H9 (cell line): ENCODE measurements at regions not wholly inside any gene's neighbourhood (a gene's known extent, or its start where the extent isn't known, plus 50 kb on each side); places are given as distances from the start of the nearest gene placed in this dataset.

Source experiments
- DNase-seq: peaks from one replicate; pipeline ENCODE4 v3.0.0-alpha.2; 2017
- H2AFZ ChIP-seq: one replicate; pipeline ENCODE4 v1.6.1; 2013; ENCODE audit warnings: mild to moderate bottlenecking, low read length, control low read depth, moderate library complexity
- H2AK5ac ChIP-seq: 2 replicates; pipeline ENCODE4 v1.6.1; 2013; ENCODE audit warnings: low read length, control low read depth, mixed read lengths; ENCODE audit not compliant: insufficient read length
- H2BK120ac ChIP-seq: one replicate; pipeline ENCODE4 v1.6.1; 2013; ENCODE audit warnings: low read depth, mild to moderate bottlenecking, low read length, control low read depth, inconsistent platforms; ENCODE audit not compliant: poor library complexity, severe bottlenecking
- H2BK12ac ChIP-seq: 2 replicates; pipeline ENCODE4 v1.6.1; 2013; ENCODE audit warnings: low read length, control low read depth, mixed read lengths, low read depth; ENCODE audit not compliant: insufficient read length
- H2BK15ac ChIP-seq: 2 replicates; pipeline ENCODE4 v1.6.1; 2013; ENCODE audit warnings: low read depth, low read length, control low read depth
- H2BK20ac ChIP-seq: one replicate; pipeline ENCODE4 v1.6.1; 2013; ENCODE audit warnings: low read depth, mild to moderate bottlenecking, low read length, control low read depth, inconsistent platforms; ENCODE audit not compliant: poor library complexity, severe bottlenecking
- H2BK5ac ChIP-seq: 2 replicates; pipeline ENCODE4 v1.6.1; 2013; ENCODE audit warnings: low read length, control low read depth, mixed read lengths; ENCODE audit not compliant: insufficient read length
- H3K14ac ChIP-seq: 2 replicates; pipeline ENCODE4 v1.6.1; 2013; ENCODE audit warnings: low read length, control low read depth; ENCODE audit not compliant: insufficient read depth
- H3K18ac ChIP-seq: 2 replicates; pipeline ENCODE4 v1.6.1; 2013; ENCODE audit warnings: low read depth, mild to moderate bottlenecking, mixed read lengths, low read length, control low read depth; ENCODE audit not compliant: insufficient read length
- H3K23ac ChIP-seq: 2 replicates; pipeline ENCODE4 v1.6.1; 2013; ENCODE audit warnings: low read length, control low read depth, mixed read lengths, low read depth; ENCODE audit not compliant: insufficient read length
- H3K23me2 ChIP-seq: 2 replicates; pipeline ENCODE4 v1.6.1; 2013; ENCODE audit warnings: low read depth, mild to moderate bottlenecking, mixed read lengths, low read length, control low read depth; ENCODE audit not compliant: insufficient read length, poor library complexity, severe bottlenecking
- H3K27ac ChIP-seq: 2 replicates; pipeline ENCODE4 v1.5.1; 2013; ENCODE audit warnings: low read length, control low read depth, mixed read lengths, low read depth; ENCODE audit not compliant: insufficient read length
- H3K27me3 ChIP-seq: 2 replicates; pipeline ENCODE4 v1.6.1; 2013; ENCODE audit warnings: low read length, control low read depth, inconsistent platforms; ENCODE audit not compliant: insufficient read depth
- H3K4ac ChIP-seq: 2 replicates; pipeline ENCODE4 v1.6.1; 2013; ENCODE audit warnings: low read depth, mild to moderate bottlenecking, control low read depth, inconsistent platforms, low read length, moderate library complexity
- H3K4me1 ChIP-seq: 2 replicates; pipeline ENCODE4 v1.6.1; 2013; ENCODE audit warnings: low read length, control low read depth, inconsistent platforms; ENCODE audit not compliant: insufficient read depth
- H3K4me2 ChIP-seq: 2 replicates; pipeline ENCODE4 v1.6.1; 2013; ENCODE audit warnings: low read length, control low read depth, mixed read lengths; ENCODE audit not compliant: insufficient read length, insufficient read depth
- H3K56ac ChIP-seq: 2 replicates; pipeline ENCODE4 v1.6.1; 2013; ENCODE audit warnings: low read depth, mild to moderate bottlenecking, mixed read lengths, low read length, control low read depth; ENCODE audit not compliant: insufficient read length
- H3K79me1 ChIP-seq: 2 replicates; pipeline ENCODE4 v1.6.1; 2013; ENCODE audit warnings: low read depth, mild to moderate bottlenecking, moderate library complexity, low read length, control low read depth, inconsistent platforms; ENCODE audit not compliant: insufficient read depth, poor library complexity, severe bottlenecking
- H3K79me2 ChIP-seq: 2 replicates; pipeline ENCODE4 v1.6.1; 2013; ENCODE audit warnings: low read length, control low read depth, inconsistent platforms; ENCODE audit not compliant: insufficient read depth
- H3K9ac ChIP-seq: 2 replicates; pipeline ENCODE4 v1.6.1; 2013; ENCODE audit warnings: low read length, control low read depth, mixed read lengths; ENCODE audit not compliant: insufficient read length; ENCODE audit errors: extremely low read depth
- H3K9me3 ChIP-seq: one replicate; pipeline ENCODE4 v1.6.1; 2013; ENCODE audit warnings: low read depth, low read length, inconsistent platforms; ENCODE audit not compliant: control insufficient read depth
- H3T11ph ChIP-seq: one replicate; pipeline ENCODE4 v1.6.1; 2013; ENCODE audit warnings: mild to moderate bottlenecking, low read length, control low read depth, inconsistent platforms
- H4K20me1 ChIP-seq: one replicate; pipeline ENCODE4 v1.6.1; 2013; ENCODE audit not compliant: control insufficient read depth, insufficient read length, insufficient read depth
- H4K5ac ChIP-seq: 2 replicates; pipeline ENCODE4 v1.6.1; 2013; ENCODE audit warnings: low read depth, mild to moderate bottlenecking, mixed read lengths, low read length, control low read depth; ENCODE audit not compliant: insufficient read length
- H4K8ac ChIP-seq: replicated peaks from 2 replicates; pipeline ENCODE4 v1.6.1; 2013; ENCODE audit warnings: low read length, control low read depth, mixed read lengths, low read depth; ENCODE audit not compliant: insufficient read length
- H4K91ac ChIP-seq: 2 replicates; pipeline ENCODE4 v1.6.1; 2013; ENCODE audit warnings: low read depth, mild to moderate bottlenecking, moderate library complexity, mixed read lengths, low read length, control low read depth; ENCODE audit not compliant: insufficient read length
- H3K27ac Mint-ChIP-seq, 3 experiments: 2 replicates in 2 of 3; 3 replicates in 1 of 3; pipeline ENCODE4 v1.8.0; 2020 to 2021; ENCODE audit warnings: mixed read lengths in 3 of 3, mild to moderate bottlenecking in 1 of 3, moderate library complexity in 1 of 3
- H3K27me3 Mint-ChIP-seq: 2 replicates; pipeline ENCODE4 v1.8.0; 2021; ENCODE audit warnings: low read depth, mild to moderate bottlenecking, moderate library complexity, mixed read lengths
- H3K36me3 Mint-ChIP-seq, 3 experiments: 2 replicates in 2 of 3; 3 replicates in 1 of 3; pipeline ENCODE4 v1.8.0; 2020 to 2021; ENCODE audit warnings: low read depth in 3 of 3, mixed read lengths in 3 of 3; ENCODE audit not compliant: insufficient read depth in 1 of 3
- H3K4me1 Mint-ChIP-seq, 2 experiments: 2 replicates each; pipeline ENCODE4 v1.8.0; 2020; ENCODE audit warnings: mixed read lengths in 2 of 2
- H3K4me3 Mint-ChIP-seq, 2 experiments: 2 replicates in 1 of 2; 3 replicates in 1 of 2; pipeline ENCODE4 v1.8.0; 2020 to 2021; ENCODE audit warnings: mild to moderate bottlenecking in 2 of 2, mixed read lengths in 2 of 2, moderate library complexity in 1 of 2
- H3K9me3 Mint-ChIP-seq, 2 experiments: 2 replicates in 1 of 2; 3 replicates in 1 of 2; pipeline ENCODE4 v1.8.0; 2020; ENCODE audit warnings: mild to moderate bottlenecking in 2 of 2, mixed read lengths in 2 of 2, moderate library complexity in 1 of 2
- CTCF ChIP-seq: fragments of 200-600 bp; sonication (generic); conservative IDR thresholded peaks from 3 replicates; pipeline ENCODE4 v1.8.0; 2021; ENCODE audit warnings: antibody characterized with exemption, mild to moderate bottlenecking
- WGBS: extraction: QIAGEN DNeasy Blood & Tissue Kit; methylation state at CpG from one replicate; pipeline ENCODE4 v1.1.7; 2013; ENCODE audit warnings: missing lambda C conversion rate, low lambda C conversion rate, mixed read lengths; ENCODE audit not compliant: insufficient read length; ENCODE audit errors: extremely low coverage; 5-methylcytosine and 5-hydroxymethylcytosine counted together

GRCh38 chr7:35329026-35329425 lies 75.1 kb upstream of the TBX20 start:
- H4K20me1 ChIP-seq = no peaks in the 10 kb centered on the region
- no peak overlapping the region for H3K27ac ChIP-seq
- no peak overlapping the region for H2BK20ac ChIP-seq
- no CpG with 5 or more reads among the region's 1 CpG for WGBS
- H3K4ac ChIP-seq = no peak overlapping the region
- no peak overlapping the region for H3T11ph ChIP-seq
- H2BK5ac ChIP-seq = no peak overlapping the region
- Mint-ChIP-seq H3K27me3 (peaks cover 2% of the 10 kb centered on the region; the same call in 1 of the 2 replicates), H3K9me3 (peaks cover 3 to 9% of the 10 kb centered on the region in 2 experiments; a peak in 4 of 5 replicates), H3K36me3 (no peaks in the 10 kb centered on the region; a peak in 1 of 7 replicates), H3K4me3 (no peak overlapping the region), H3K4me1 (0 out of 4 replicates have a peak, but pooled peaks cover 0 to 2% of the 10 kb centered on the region in 2 experiments), H3K27ac (no peak overlapping the region)
- H3K79me1 ChIP-seq = no peaks in the 10 kb centered on the region
- H4K91ac ChIP-seq = no peak overlapping the region
- H2AK5ac ChIP-seq = no peak overlapping the region
- H3K14ac ChIP-seq = no peak overlapping the region
- H3K27me3 ChIP-seq = no peaks in the 10 kb centered on the region
- no peaks in the 10 kb centered on the region; the same call in 1 of the 2 replicates for H3K4me1 ChIP-seq
- no peak for TF ChIP-seq CTCF
- no peak overlapping the region for H3K56ac ChIP-seq
- no peak for DNase-seq
- no peak overlapping the region for H2AFZ ChIP-seq
- no peak overlapping the region for H3K9ac ChIP-seq
- no peaks in the 10 kb centered on the region for H3K23me2 ChIP-seq
- no peak overlapping the region for H2BK15ac ChIP-seq
- no peaks in the 10 kb centered on the region for H3K79me2 ChIP-seq
- no peak overlapping the region for H3K18ac ChIP-seq
- H4K5ac ChIP-seq = no peak overlapping the region
- H2BK120ac ChIP-seq = no peak overlapping the region
- H2BK12ac ChIP-seq = no peak overlapping the region
- H3K23ac ChIP-seq = no peak overlapping the region
- H3K4me2 ChIP-seq = no peak overlapping the region
- H3K9me3 ChIP-seq = no peaks in the 10 kb centered on the region
- H4K8ac ChIP-seq = no peak overlapping the region
